H1 (cell line): ENCODE measurements at regions not wholly inside any gene's neighbourhood (a gene's known extent, or its start where the extent isn't known, plus 50 kb on each side); places are given as distances from the start of the nearest gene placed in this dataset.

Experiments used
- BRCA1 ChIP-seq: IDR thresholded peaks from 2 replicates; pipeline ENCODE4 v1.6.1; 2012; ENCODE audit warnings: low read depth, low read length, improper control_type of control experiment
- CBX8 ChIP-seq: fragments of 300-800, 300-1000 bp; sonication (generic); IDR thresholded peaks from 2 replicates; pipeline ENCODE4 v1.7.1; 2016; ENCODE audit warnings: low read depth, low read length, borderline replicate concordance
- CHD2 ChIP-seq: IDR thresholded peaks from 2 replicates; pipeline ENCODE4 v1.6.1; 2012; ENCODE audit warnings: low read length, improper control_type of control experiment
- CTBP2 ChIP-seq: IDR thresholded peaks from 2 replicates; pipeline ENCODE4 v1.7.0; 2011; ENCODE audit warnings: borderline replicate concordance, mild to moderate bottlenecking, moderate library complexity, mixed read lengths, low read length; ENCODE audit not compliant: insufficient read depth, insufficient read length
- NANOG ChIP-seq: IDR thresholded peaks from 2 replicates; pipeline ENCODE4 v1.6.1; 2011; ENCODE audit warnings: low read length, low read depth, mild to moderate bottlenecking, inconsistent platforms; ENCODE audit not compliant: insufficient read depth, poor library complexity, severe bottlenecking
- POLR2A ChIP-seq, 2 experiments: IDR thresholded peaks; 1 replicate in 1 of 2; 2 replicates in 1 of 2; pipeline ENCODE4 v1.6.1; 2011; ENCODE audit warnings: low read depth in 2 of 2, low read length in 2 of 2, mild to moderate bottlenecking in 2 of 2; ENCODE audit errors: control extremely low read depth in 1 of 2
- SIX5 ChIP-seq: IDR thresholded peaks from 2 replicates; pipeline ENCODE4 v1.6.1; 2011; ENCODE audit warnings: mild to moderate bottlenecking, low read depth, low read length
- SP1 ChIP-seq: IDR thresholded peaks from 2 replicates; pipeline ENCODE4 v1.6.1; 2011; ENCODE audit warnings: low read depth, low read length
- TF ChIP-seq, protein P1 (sequence below): fragments of 300-600 bp; sonication (generic); IDR thresholded peaks from 2 replicates; pipeline ENCODE4 v1.7.1; 2012; ENCODE audit warnings: low read length, moderate library complexity, mild to moderate bottlenecking, inconsistent platforms; ENCODE audit not compliant: insufficient replicate concordance
- TF ChIP-seq, protein P2 (sequence below): IDR thresholded peaks from 2 replicates; pipeline ENCODE4 v1.6.1; 2011; ENCODE audit warnings: low read length, improper control_type of control experiment
- TF ChIP-seq, protein P3 (sequence below): IDR thresholded peaks from 2 replicates; pipeline ENCODE4 v1.6.1; 2011; ENCODE audit warnings: low read depth, mild to moderate bottlenecking, low read length; ENCODE audit not compliant: insufficient read depth

DNA sequence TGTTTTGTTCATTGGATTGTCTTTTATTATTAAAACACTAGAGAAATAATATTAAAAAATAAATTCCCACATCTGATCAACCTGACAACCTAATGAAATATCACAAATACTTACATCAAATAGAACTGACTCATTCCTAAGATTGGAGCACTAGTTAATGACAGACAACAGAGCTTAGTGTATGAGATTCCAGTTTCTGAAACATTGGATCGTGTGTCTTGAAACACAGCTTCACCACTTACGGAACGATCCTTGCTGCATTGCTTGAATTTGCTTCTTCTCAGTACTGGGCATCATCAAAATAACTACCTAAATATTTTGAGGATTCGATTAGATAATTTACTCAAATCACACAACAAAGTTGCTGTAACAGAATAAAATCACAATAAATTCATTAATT lies 667.2 kb upstream of the CDH18 start (continued):
- TF ChIP-seq, protein P1, sequence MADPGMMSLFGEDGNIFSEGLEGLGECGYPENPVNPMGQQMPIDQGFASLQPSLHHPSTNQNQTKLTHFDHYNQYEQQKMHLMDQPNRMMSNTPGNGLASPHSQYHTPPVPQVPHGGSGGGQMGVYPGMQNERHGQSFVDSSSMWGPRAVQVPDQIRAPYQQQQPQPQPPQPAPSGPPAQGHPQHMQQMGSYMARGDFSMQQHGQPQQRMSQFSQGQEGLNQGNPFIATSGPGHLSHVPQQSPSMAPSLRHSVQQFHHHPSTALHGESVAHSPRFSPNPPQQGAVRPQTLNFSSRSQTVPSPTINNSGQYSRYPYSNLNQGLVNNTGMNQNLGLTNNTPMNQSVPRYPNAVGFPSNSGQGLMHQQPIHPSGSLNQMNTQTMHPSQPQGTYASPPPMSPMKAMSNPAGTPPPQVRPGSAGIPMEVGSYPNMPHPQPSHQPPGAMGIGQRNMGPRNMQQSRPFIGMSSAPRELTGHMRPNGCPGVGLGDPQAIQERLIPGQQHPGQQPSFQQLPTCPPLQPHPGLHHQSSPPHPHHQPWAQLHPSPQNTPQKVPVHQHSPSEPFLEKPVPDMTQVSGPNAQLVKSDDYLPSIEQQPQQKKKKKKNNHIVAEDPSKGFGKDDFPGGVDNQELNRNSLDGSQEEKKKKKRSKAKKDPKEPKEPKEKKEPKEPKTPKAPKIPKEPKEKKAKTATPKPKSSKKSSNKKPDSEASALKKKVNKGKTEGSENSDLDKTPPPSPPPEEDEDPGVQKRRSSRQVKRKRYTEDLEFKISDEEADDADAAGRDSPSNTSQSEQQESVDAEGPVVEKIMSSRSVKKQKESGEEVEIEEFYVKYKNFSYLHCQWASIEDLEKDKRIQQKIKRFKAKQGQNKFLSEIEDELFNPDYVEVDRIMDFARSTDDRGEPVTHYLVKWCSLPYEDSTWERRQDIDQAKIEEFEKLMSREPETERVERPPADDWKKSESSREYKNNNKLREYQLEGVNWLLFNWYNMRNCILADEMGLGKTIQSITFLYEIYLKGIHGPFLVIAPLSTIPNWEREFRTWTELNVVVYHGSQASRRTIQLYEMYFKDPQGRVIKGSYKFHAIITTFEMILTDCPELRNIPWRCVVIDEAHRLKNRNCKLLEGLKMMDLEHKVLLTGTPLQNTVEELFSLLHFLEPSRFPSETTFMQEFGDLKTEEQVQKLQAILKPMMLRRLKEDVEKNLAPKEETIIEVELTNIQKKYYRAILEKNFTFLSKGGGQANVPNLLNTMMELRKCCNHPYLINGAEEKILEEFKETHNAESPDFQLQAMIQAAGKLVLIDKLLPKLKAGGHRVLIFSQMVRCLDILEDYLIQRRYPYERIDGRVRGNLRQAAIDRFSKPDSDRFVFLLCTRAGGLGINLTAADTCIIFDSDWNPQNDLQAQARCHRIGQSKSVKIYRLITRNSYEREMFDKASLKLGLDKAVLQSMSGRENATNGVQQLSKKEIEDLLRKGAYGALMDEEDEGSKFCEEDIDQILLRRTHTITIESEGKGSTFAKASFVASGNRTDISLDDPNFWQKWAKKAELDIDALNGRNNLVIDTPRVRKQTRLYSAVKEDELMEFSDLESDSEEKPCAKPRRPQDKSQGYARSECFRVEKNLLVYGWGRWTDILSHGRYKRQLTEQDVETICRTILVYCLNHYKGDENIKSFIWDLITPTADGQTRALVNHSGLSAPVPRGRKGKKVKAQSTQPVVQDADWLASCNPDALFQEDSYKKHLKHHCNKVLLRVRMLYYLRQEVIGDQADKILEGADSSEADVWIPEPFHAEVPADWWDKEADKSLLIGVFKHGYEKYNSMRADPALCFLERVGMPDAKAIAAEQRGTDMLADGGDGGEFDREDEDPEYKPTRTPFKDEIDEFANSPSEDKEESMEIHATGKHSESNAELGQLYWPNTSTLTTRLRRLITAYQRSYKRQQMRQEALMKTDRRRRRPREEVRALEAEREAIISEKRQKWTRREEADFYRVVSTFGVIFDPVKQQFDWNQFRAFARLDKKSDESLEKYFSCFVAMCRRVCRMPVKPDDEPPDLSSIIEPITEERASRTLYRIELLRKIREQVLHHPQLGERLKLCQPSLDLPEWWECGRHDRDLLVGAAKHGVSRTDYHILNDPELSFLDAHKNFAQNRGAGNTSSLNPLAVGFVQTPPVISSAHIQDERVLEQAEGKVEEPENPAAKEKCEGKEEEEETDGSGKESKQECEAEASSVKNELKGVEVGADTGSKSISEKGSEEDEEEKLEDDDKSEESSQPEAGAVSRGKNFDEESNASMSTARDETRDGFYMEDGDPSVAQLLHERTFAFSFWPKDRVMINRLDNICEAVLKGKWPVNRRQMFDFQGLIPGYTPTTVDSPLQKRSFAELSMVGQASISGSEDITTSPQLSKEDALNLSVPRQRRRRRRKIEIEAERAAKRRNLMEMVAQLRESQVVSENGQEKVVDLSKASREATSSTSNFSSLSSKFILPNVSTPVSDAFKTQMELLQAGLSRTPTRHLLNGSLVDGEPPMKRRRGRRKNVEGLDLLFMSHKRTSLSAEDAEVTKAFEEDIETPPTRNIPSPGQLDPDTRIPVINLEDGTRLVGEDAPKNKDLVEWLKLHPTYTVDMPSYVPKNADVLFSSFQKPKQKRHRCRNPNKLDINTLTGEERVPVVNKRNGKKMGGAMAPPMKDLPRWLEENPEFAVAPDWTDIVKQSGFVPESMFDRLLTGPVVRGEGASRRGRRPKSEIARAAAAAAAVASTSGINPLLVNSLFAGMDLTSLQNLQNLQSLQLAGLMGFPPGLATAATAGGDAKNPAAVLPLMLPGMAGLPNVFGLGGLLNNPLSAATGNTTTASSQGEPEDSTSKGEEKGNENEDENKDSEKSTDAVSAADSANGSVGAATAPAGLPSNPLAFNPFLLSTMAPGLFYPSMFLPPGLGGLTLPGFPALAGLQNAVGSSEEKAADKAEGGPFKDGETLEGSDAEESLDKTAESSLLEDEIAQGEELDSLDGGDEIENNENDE, result no peak
- TF ChIP-seq CBX8, result no peak
- TF ChIP-seq CTBP2, result no peak
- TF ChIP-seq POLR2A (IDR thresholded peaks at IDR 0.05; ENCODE audit: control extremely low read depth in 1 of 2, low read depth in 2 of 2, low read length in 2 of 2), result no peak
- no peak for TF ChIP-seq SIX5
- TF ChIP-seq, protein P2, sequence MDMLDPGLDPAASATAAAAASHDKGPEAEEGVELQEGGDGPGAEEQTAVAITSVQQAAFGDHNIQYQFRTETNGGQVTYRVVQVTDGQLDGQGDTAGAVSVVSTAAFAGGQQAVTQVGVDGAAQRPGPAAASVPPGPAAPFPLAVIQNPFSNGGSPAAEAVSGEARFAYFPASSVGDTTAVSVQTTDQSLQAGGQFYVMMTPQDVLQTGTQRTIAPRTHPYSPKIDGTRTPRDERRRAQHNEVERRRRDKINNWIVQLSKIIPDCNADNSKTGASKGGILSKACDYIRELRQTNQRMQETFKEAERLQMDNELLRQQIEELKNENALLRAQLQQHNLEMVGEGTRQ, result no peak
- TF ChIP-seq, protein P3, sequence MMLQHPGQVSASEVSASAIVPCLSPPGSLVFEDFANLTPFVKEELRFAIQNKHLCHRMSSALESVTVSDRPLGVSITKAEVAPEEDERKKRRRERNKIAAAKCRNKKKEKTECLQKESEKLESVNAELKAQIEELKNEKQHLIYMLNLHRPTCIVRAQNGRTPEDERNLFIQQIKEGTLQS, result no peak
- no peak for TF ChIP-seq BRCA1
- no peak for TF ChIP-seq SP1
- no peak for TF ChIP-seq NANOG
- TF ChIP-seq CHD2, result no peak
